ENCODE measurements at regions not wholly inside any gene's neighbourhood (a gene's known extent, or its start where the extent isn't known, plus 50 kb on each side); places are given as distances from the start of the nearest gene placed in this dataset.

DNA sequence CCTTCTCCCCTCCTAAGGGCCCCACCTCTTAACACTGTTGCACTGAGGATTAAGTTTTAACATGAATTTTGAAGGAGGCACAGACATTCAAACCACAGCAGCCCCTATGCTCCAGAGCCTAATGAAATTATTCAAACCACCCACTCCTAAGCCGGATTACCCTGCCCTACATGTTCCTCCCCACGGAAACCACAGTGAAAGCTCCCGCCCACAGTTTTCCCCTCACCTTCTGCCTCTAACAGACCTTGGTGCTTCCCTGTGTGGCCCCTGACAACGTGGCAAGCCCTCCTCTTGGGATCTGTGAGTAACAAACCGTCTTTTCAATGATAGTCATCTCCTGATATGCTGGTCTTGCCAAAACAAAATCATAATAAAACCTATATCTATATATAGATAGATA, 74.8 kb downstream of the RIN2 start:
- TF ChIP-seq, protein P1, sequence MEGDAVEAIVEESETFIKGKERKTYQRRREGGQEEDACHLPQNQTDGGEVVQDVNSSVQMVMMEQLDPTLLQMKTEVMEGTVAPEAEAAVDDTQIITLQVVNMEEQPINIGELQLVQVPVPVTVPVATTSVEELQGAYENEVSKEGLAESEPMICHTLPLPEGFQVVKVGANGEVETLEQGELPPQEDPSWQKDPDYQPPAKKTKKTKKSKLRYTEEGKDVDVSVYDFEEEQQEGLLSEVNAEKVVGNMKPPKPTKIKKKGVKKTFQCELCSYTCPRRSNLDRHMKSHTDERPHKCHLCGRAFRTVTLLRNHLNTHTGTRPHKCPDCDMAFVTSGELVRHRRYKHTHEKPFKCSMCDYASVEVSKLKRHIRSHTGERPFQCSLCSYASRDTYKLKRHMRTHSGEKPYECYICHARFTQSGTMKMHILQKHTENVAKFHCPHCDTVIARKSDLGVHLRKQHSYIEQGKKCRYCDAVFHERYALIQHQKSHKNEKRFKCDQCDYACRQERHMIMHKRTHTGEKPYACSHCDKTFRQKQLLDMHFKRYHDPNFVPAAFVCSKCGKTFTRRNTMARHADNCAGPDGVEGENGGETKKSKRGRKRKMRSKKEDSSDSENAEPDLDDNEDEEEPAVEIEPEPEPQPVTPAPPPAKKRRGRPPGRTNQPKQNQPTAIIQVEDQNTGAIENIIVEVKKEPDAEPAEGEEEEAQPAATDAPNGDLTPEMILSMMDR (conservative IDR thresholded peaks at IDR 0.05; ENCODE audit: low read length): no peak
- no peak for TF ChIP-seq EZH2phosphoT487 (IDR thresholded peaks at IDR 0.05; ENCODE audit: borderline replicate concordance)

All from Loucy (cell line).